Bronchial epithelial cell (primary cell): ENCODE measurements at regions not wholly inside any gene's neighbourhood (a gene's known extent, or its start where the extent isn't known, plus 50 kb on each side); places are given as distances from the start of the nearest gene placed in this dataset.

Experiments used
- DNase-seq: peaks from one replicate; pipeline ENCODE4 v3.0.0-alpha.2; 2010; ENCODE audit warnings: low read depth
- FAIRE-seq: peaks from 2 replicates; lab custom pipeline; 2011; peaks lifted over from hg19 to GRCh38; lab: Jason Lieb, UNC
- H3K27me3 ChIP-seq: 2 replicates; pipeline ENCODE4 v1.5.1; 2011; ENCODE audit warnings: low read length; ENCODE audit not compliant: control insufficient read depth, insufficient read depth
- H3K36me3 ChIP-seq: 2 replicates; pipeline ENCODE4 v1.5.1; 2011; ENCODE audit warnings: low read length; ENCODE audit not compliant: control insufficient read depth, insufficient read depth
- H3K4me3 ChIP-seq: 2 replicates; pipeline ENCODE4 v1.5.1; 2011; ENCODE audit warnings: mild to moderate bottlenecking, low read depth, low read length, control low read depth
- TF ChIP-seq, protein P1 (sequence below): IDR thresholded peaks from 2 replicates; pipeline ENCODE4 v1.5.1; 2011; ENCODE audit warnings: mild to moderate bottlenecking, moderate library complexity, low read length, control low read depth, inconsistent platforms; ENCODE audit not compliant: insufficient read depth, severe bottlenecking

DNA sequence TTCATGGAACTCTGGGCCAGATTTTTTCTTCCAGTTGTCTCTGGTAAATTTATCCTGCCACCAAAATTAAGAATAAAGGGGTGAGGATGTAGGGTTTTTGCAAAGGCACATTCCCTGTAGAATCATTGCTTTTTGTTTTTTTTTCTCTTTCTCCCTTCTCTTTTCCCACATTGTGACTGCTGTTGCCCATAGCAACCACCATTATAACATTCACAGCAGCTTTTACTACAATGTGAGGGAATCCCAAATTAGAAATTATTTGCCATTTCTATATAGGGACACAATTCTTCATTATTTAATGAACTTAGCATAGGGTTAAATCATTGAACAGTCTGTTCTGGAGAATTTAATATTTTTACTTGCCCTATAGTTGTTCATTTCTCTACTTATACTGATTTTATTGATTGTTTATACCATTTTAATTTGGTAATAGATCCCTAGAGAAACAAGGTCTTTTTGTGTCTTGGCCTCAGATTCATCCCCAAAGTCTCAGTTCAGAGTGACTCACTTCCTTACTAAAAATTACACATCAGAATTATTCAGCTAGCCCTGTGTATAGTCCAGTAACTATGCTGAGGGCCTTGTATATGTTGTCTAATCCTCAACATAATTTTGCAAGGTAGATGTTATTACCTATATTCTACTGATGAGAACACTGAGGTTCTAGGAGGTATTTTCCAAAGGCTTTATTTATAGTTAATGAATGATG, 80.8 kb upstream of the ANK2 start:
- H3K4me3 ChIP-seq, result no peak overlapping the region
- DNase-seq (peak; percentile 41), FAIRE-seq (no peak)
- TF ChIP-seq, protein P1, sequence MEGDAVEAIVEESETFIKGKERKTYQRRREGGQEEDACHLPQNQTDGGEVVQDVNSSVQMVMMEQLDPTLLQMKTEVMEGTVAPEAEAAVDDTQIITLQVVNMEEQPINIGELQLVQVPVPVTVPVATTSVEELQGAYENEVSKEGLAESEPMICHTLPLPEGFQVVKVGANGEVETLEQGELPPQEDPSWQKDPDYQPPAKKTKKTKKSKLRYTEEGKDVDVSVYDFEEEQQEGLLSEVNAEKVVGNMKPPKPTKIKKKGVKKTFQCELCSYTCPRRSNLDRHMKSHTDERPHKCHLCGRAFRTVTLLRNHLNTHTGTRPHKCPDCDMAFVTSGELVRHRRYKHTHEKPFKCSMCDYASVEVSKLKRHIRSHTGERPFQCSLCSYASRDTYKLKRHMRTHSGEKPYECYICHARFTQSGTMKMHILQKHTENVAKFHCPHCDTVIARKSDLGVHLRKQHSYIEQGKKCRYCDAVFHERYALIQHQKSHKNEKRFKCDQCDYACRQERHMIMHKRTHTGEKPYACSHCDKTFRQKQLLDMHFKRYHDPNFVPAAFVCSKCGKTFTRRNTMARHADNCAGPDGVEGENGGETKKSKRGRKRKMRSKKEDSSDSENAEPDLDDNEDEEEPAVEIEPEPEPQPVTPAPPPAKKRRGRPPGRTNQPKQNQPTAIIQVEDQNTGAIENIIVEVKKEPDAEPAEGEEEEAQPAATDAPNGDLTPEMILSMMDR, result no peak
- H3K36me3 ChIP-seq, result no peaks in the 10 kb centered on the region
- no peaks in the 10 kb centered on the region for H3K27me3 ChIP-seq

DNA sequence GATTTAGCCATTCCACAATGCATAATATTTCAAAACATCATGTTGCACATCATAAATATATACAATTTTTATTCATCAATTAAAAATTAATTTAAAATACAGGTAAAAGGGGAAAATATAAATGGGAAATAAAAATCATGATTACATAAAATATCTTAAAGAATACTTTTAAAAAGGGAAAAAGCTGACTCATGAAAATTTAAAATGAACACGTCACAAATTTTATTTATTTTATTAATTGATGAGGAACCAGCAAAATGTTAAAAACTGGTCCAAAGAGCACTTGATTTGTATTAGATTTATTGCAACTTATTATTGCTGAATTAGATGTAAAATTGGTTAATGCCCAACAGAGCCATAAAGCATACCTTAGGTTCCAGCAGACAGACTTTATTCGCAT, 78.5 kb upstream of the ANK2 start:
- Histone ChIP-seq H3K27me3 (no peaks in the 10 kb centered on the region), H3K4me3 (no peak overlapping the region), H3K36me3 (no peaks in the 10 kb centered on the region)
- FAIRE-seq, result no peak
- DNase-seq, result no peak
- TF ChIP-seq, protein P1, result no peak

DNA sequence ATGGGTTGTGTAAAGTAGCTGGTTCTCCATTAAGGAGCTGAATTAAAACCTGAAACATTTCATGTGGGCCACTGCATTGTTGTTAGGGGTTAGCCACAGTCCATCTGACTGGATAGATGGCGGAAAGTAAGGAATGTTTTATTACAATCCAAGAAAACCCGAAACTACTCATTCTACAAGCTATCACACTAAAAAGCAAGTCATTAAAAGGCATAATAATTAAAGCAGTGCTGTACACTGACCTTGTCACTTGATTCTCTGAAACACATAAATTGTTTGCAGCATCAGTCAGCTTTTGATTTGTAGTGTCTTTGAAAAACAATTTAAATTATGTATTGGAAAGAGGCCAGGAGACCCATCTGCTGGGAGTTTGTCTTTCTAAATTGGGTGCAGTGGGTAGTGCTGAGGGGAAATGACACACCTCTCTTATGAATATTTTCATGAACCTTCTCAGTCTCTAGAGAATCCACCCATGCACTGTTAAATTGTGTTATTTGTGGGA, 75.7 kb upstream of the ANK2 start:
- DNase-seq, result no peak
- no peak for FAIRE-seq
- TF ChIP-seq, protein P1, result no peak

DNA sequence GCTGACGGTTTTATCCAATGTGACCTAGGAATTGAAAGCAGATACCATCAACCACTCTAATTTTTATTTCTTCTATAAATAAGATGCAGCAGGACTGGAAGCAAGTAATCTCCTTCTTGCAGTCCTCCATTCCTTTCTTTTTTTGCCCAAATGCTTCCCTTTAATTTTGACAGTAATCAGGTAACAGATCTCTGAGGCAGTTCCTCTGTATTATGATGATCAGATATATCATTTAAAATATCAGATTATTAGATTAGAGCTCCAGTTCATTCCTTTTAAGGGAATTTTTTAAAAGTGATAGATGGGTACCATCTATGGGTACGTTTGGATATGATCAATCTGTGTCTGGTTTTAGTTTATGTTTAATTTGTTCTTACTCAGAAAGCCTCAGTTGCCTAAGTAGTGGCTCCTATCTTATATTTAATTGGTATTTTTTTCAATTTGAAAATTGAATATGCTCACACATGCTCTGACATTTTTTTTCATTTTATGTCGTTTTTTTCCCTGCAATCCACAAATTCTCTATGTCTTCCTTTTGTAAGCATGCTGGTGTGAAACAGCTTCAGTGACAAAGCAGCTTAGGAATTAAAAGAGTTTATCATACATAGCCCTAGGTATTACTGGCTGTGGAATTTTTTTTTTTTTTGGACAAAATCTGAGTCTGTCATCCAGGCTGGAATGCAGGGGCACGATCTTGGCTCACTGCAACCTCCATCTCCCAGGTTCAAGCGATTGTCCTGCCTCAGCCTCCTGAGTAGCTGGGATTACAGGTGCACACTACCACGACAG, 73.7 kb upstream of the ANK2 start:
- Histone ChIP-seq H3K27me3 (no peaks in the 10 kb centered on the region), H3K36me3 (no peaks in the 10 kb centered on the region), H3K4me3 (no peak overlapping the region)
- FAIRE-seq (no peak), DNase-seq (no peak)
- TF ChIP-seq, protein P1, result no peak

More for the DNA sequence above, 75.7 kb upstream of the ANK2 start:
- Histone ChIP-seq H3K4me3 (no peak overlapping the region), H3K36me3 (no peaks in the 10 kb centered on the region), H3K27me3 (no peaks in the 10 kb centered on the region)

DNA sequence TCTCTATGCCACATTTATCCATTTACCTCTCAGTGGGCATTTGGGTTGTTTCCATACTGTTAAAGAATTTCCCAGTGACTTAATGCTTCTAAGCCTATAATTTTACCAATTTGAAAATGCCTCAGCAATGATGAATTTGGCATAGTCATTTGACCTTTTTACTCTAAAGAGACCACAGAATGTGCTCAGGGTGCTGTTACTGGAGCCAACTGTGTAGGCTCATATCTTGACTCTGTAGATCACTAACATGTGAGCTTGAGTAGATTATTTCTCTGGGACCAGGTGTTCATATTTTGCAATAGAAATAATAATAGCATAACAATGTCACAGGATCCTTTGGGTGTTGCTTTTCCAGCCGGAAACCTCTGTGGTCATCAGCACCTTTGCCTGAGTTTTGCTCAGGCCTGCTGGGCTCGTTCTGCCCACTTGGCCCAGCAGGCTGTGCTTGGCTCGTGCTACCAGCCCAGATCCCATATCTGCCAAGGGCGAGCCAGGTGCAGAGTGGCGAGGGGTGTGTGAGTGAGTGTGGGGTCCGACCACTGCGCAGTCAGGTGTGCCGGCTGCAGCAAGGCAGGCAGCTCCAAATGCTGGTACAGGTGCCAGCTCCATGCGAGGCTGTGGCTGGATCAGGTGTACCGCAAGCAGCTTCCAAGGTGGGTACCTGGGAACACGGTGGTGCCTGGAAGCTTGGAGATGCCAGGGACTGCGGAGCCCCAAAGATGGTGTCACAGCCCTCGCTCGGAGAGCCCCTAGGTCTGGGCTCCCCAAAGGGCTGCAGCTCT, 70.6 kb upstream of the ANK2 start:
- Histone ChIP-seq H3K4me3 (no peak overlapping the region), H3K27me3 (no peaks in the 10 kb centered on the region), H3K36me3 (no peaks in the 10 kb centered on the region)
- DNase-seq, result peak; percentile 15
- TF ChIP-seq, protein P1, result no peak
- no peak for FAIRE-seq
